ENCODE measurements at regions not wholly inside any gene's neighbourhood (a gene's known extent, or its start where the extent isn't known, plus 50 kb on each side); places are given as distances from the start of the nearest gene placed in this dataset.
"Not testable (repeated sequence)": the region's sequence is repeated elsewhere in the genome, so short reads cannot be mapped to it uniquely, and the experiment has no call there.

DNA sequence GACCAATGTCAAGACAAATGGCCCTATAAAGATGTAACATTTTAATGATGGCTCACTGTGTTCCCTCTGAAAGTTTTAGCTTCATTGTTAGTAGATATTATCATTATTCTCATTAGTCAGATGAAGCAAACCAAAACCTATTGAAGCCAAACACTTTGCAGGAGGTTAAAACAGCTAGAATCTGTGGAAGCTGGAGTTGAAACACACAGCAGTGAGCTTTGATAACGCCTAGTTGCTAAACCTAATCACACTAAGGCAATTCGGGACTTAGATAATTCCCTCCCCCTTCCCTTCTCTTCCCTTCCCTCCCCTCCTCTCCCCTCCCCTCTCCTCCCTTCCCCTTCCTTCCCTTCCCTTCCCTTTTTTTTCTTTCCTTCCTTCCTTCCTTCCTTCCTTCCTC, 165.7 kb downstream of the TRIB2 start:
- DNase-seq = no peak

DNA sequence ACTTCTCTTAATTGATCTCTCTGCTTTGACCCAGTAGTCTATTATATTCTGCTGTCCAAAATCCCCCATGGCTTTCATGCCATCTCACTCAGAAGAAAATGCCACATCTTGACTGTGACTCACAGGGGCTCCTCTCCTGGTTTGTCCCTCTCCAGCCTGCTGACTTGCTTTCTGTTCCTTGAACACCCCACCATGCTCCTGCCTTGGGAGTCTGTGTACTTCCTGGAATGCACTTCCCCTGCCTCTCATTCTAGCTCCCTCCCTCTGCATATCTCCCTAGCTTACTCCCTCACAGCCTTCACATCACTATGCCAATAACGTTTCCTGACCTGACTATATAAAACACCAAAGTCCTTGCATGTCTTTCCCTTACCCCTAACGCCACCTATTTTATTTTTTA, 167.2 kb downstream of the TRIB2 start:
- no peak for DNase-seq

DNA sequence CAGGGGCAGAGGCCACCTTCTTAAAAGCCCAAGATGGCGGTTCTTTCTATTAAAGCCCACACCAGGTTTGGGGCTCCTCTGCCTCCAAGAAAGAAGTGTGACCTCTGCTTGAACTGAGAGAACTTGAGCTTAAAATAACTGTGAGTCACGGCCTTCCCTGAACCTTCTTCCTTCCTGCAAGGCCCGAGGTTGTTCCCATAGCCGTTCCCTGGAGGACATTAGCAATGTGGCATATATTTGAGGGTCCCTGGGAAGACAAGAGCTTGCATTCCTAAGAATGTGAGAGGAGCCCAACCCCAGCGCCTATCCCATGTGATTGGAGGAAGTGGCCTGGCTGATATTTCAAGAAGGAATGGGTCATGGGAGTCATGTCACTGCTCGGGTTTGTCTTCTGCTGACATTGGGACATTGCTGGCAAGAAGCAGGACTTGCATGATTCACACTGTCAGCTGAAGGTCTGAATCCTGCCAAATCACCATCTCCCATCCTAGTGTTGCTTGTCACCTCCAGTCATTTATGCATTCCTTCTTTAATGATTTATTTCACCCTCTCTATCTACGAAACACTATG, 168.1 kb downstream of the TRIB2 start:
- DNase-seq = no peak

DNA sequence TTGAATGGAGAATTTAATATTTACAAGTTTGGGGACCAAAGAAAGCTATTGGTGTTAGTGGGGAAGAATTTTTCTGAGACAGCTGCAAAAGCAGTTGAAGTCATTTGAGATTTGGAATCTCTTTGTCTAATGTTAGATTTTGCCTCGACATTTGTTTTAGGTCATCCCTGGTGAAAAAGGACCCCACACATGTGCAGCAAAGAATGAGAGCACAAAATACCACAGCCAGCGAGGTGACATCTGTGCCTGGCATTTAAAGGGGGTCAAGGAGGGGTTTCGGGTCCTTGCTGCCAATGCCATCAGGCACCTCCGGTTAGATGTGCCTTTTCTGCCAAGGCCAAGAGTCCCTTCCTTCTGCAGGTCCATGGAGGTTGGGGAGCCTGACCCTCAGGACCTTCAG, 173.3 kb downstream of the TRIB2 start:
- no peak for DNase-seq

DNA sequence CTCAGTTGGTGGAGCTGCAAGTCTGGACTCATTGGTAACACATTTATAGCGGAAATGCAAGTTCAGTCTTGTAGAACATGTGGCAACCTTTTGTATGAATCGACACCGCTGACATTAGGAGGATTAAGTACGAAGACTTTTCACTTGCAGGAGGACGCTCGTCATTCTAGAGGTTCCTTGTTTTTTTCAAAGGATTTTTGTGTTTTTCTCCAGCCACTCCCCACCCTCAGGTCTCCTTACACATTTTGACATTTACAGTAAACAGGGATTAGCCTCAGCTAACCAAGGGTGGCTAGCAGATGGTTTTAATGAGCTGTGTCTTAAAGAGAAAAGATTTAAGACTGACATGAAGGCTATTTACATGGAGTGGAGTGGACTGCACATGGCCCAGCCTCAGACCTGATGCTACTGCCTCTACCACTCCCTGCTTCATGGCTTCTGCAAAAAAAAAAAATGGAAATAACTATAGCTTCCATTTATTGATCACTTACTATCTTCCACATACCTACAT, 173.8 kb downstream of the TRIB2 start:
- no peak for DNase-seq

DNA sequence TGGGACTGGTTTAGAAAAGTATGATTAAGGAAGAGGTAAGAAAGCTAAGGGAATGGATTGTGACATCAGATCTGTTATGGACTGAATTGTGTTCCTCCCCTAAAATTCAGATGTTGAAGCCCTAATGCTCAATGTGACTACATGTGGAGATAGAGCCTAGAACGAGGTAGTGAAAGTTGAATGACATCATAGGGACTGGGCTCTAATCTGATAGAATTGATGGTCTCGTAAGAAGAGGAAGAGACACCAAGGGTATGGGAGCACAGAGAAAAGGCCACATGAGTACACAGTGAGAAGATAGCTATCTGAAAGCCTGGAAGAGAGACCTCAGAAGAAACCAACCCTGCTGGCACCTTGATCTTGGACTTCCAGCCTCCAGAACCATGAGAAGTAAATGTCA, 178.3 kb downstream of the TRIB2 start:
- DNase-seq = no peak

DNA sequence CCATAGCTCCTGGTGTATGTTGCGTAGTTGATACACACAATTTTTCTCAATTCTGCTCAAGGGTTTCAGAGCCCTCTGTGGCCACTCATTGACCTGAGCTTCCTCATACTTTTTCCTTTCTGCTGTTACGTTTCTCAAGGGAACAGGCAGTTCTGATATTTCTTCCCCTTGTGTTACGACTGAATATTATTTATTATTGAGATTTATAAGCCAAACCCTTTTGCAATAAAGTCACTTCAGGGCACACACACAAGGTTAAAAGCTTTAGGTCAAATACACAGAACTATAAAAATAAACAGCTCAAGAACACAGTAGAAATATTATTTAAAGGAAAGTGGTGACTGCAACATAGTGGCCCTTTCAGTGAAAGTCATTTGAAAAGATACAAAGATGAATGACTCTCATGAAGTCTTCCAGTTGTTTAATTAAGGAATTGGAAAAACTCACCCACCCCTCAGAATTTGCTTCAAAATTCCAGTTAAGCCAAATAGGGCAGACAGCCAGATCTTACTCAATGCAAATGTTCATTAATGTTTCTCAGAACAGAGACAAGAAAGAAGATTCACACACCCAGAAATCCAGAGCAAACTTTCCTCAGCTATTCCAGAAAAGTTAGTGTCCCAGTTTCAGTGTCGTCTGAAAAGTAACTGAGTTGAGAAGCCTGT, 179.7 kb downstream of the TRIB2 start:
- no peak for DNase-seq

DNA sequence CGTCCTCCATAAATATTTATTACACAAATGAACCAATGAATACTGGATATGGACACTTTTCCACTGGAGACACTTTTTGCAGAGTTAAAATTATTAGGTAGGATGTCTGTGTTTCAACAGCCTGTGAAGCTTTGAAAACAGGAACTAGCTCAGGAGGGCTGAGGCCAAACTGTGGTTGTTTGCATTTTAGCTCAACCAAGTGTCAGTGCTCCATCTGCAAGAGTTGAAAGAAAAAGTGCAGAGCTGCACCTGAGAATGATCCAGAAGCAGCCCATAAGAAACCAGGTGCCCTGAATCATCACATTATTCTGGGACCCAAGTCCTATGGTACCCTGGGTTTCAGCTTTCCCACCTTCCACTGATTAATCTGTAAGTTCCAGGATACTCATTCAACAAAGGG, 180.4 kb downstream of the TRIB2 start:
- DNase-seq = no peak

DNA sequence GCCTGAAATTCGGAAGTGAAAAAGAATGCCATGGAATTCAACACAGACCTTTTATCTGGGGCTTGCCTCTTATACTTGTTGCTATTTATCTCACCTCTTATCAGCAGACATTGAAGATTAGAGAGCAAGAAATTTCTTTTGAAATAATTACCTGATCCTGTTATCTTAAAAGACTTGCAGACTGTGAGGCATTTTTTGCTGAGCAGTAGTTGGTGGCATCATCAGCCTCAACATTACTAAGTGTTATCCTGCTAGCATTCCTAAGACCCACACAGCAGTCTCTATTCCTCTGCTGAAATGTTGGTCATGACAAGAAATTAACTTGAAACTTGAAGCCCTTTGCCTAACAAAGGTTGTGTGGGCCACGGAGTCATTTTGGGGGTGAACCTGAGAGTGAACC, 186.5 kb downstream of the TRIB2 start:
- no peak for DNase-seq

DNA sequence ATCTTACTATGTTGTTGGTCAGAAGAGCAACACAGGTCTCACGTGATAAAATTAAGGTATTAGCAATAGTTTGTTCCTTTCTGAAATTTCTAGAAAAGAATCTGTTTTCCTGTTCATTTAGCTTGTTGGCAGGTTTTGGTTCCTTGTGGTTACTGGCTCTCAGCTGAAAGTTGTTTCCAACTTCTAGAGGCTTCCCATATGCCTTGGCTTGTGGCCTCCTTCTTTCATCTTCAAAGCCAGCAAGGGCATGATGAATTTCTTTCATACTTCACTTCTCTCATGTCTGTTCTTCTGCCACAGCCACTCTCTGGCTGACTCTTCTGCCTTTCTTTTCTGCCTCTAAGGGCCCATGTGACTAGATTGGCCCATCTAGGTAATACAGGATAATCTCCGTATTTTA, 193.7 kb downstream of the TRIB2 start:
- no peak for DNase-seq

DNA sequence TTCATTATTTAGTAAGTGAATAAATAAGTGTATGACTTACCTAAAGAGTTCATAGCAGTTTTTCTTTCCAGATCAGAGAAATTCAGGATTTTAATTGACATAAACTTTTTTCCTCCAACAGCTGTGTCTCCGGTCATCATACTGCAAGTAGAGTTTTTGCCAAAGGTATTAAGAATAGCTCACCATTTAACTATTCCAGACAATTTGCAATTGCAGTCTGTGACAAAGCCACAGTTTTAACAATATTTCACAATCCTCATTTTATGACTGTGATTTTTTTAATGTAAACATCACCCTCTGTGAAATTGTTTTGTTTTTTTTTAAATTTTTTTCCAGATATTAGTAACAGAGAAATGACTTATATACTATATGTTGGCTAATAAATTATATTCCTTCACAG, 199.1 kb downstream of the TRIB2 start:
- no peak for DNase-seq

DNA sequence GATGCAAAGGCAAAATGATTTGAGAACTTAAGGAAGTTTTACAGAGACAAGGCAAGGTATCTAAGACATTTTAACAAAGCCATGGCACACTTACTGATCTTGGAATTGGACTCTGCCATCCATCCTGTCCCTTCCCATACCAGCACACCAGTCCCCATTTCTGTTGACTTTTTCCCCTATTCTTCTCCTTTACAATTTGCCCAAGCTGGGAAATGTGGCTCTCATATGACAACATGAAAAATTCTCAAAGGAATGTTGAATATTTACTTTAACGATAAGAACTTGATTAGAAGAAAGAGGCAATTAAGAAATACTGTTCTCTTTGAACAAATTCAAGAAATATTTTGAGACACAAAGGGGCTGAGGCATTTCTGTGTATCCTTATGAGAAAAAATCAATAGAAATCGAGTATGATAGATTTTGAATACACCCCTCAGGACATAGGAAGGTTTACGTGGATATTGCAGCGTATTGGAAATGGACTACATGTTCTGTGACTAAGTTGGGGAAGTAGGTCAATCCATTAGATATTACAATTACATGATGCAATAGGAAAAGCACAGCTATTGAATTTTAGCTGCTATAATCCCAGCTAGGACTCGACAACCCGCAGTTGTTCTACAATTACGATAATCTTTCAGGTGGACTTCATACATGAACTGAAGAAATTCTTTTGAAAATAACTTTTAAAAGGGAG, 201.6 kb downstream of the TRIB2 start:
- no peak for DNase-seq

DNA sequence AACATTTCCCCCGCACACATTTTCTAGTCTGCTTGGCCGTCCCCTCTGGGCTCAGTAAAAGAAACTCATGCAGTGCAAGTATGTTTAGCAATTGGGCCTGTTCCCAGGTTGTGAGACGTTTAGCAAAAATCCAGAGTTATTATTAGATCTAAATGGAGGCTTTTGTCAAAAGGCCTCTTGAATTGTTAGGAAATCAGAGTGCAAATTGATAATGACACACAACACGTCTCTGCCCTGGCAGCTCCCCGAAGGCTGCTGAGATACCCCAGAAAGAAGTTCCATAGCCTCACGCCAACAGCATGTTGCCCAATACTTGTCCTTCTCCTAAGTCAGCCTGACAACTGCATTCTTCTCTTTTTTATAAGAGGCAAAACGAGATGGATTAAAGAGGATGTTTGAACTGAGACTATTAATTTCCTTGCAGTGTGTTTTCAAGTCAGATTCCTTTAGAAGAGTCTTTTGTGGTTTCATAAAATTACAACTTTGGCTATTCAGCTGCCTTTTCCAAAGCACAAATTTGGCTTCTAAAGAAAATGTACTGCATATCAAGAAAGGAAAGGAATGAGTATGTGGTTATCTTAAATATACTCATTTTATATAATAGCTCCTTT, 202.2 kb downstream of the TRIB2 start:
- no peak for DNase-seq

DNA sequence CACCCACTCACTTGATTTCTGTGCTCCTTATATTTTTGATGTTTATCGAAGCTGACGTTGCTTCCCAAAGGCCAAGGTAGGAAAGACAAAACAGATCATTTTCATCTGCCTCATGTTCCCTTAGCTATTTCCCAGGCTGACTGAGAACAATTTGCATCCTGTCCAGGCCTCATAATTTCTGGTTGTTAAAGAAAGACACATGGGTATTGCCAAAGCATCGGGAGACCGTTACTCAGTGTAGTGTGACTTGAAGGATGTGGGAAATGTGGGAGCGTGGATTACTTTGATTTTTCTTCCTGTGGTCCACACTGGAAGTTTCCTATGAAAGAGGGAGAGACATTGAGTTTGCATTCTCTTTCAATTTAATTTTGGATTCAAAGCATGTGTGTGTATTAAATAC, 204.6 kb downstream of the TRIB2 start:
- DNase-seq = no peak

DNA sequence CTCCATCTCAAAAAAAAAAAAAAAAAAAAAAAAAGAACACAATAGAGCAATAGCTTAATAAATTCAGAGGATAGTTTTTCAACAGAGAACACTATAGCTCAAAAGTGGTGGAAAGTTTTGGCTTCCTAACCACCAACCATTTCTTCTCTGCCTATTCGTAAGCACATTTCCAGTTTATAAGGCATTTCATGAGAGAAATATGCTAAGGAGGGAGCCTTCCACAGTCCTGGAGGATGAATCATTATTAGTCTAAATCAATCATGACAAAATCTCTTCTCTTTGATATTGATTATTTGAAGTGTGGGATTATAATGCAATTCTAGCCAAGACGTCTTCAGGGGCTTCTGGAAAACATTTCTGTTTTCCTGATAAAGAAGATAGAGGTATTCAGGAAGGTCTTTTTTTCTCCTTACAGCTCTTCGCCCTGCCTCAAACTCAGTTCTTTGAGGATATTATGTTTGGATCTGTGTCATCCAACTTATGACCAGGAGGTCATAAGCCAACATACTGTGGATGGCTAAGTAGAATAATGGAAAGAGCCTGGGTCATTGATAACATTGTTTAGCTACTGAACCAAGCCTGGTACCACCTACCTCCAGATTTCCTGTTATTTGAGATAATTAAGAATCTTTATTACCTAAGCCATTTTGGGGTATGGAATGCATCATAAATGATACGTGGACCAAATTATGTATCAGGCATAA, 207.3 kb downstream of the TRIB2 start:
- DNase-seq = no peak

DNA sequence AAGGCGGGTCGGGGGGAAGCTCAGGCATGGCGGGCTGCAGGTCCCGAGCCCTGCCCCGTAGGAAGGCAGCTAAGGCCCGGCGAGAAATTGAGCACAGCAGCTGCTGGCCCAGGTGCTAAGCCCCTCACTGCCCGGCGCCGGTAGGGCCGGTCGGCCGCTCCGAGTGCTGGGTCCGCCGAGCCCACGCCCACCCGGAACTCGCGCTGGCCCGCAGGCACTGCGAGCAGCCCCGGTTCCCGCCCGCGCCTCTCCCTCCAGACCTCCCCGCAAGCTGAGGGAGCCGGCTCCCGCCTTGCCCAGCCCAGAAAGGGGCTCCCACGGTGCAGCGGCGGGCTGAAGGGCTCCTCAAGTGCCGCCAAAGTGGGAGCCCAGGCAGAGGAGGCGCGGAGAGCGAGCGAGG, 209.9 kb downstream of the TRIB2 start:
- not testable (repeated sequence) for DNase-seq

DNA sequence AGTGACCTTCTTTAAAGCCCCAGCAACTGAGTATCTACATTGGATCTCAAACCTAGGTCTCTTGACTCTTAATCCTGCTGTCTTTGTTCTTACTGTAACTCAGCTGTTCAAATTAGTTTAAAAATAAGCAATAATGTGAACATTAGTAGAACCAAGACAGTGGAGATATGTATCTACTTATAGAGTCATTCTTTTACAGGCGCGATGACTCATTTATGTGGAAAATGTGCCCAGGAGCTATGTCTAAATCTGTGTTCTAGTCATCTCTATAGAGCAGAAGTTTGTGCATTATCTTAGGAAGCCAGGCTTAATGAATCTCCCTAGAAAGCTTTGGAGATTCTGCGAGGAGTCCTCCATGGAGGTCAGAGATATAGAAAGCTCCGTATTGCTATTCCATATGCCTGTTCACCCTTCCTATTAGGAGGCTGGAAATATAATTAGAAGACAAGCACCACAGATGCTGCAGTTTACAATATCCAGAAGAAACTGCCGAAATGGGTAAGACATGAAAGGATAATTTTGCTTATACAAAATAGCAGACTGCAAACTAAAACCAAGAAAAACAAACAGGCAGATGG, 211.6 kb downstream of the TRIB2 start:
- DNase-seq = no peak

DNA sequence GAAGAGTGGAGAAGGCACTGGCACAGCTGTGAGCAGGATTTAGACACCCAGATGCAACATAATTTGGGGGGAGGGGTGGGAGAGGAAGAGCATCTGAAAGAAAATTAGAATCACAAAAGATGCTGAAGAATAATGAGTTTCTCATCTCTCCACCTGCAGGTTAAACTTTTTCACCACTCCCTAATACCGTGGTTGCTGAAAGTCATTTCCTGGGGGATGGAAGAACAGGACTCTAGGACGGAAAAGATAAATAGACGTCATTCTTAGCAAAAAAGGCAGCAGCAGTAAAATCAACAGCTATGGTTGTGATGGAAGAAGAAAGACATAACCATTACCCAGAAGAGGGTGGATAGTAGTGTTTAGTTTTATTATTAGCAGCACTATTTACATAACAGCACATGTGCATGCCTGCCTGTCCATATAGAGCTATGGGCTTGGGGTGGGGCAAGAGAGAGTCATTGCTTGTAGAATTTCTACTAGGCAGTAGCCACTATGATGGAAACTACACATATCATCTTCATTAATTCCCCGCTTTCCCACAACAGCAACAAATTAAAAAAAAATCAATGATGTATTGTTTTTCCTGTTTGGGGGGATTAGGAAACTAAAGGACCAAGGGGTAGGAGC, 212.2 kb downstream of the TRIB2 start:
- DNase-seq = no peak

DNA sequence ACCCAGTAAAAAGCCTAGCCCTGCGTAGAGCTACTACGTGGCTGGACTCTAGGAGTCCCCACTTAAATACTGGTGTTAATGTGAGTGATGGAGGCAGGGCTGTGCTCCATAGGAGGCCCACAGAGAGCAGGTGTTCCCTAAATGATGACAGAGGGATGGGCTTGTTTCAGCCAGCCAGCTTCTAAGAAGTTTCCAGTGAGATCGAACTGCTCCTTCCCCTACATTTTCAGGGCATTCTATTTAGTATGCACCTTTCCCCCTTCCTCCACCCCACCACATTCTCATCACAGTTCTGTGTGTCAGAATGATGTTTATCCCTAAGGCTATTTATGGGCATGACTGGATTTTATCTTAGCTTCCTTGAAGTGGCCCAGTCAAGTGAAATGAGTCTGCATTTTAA, 213.0 kb downstream of the TRIB2 start:
- no peak for DNase-seq

DNA sequence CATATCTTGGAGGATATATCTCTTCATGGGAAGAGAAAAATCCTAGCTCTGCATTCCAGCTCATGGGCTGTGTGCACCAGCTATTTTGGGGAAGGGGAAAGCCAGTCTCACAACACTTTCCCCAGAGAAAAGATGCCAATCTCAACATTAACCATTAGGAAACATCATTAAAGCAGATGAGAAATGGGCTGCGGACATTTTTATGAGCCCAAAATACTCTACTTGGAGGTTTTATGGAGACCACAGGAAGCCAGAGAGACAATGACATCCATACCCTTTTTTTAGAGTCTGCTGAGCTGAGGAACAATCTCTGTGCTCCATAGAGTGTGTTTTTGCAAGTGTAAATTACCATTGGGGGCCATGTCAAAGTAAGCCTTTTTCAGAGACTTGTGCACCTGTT, 213.7 kb downstream of the TRIB2 start:
- DNase-seq = no peak

DNA sequence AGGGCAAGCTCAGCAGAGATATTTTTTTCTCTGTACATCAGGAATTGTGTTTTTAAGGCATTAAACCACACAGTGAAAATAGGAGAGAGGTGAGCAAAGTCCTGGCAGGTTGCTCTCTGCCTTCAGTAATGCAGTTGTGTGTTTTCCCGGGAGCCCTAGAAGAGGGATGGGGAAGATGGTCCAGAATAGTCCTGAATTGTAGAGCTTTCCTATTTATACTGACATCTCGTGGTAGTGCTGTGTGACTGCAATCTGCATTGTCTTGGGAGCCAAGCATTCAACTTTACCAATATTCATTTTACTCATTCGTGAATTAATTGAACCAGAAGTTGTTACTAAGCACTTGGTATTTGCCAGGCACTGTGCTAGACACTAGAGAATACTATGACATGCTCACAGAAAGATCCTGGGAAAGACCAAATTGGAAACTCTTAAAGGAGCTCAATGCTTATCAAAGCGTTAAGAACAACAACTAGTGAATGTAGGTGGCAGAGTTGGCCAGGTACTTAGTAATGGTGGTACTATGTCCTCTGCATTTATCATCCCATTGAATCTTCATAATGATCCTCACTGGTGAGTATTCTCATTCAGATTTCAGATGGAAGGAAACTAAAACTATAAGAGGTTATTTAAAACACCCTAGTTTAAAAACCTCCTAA, 214.6 kb downstream of the TRIB2 start:
- DNase-seq = no peak

DNA sequence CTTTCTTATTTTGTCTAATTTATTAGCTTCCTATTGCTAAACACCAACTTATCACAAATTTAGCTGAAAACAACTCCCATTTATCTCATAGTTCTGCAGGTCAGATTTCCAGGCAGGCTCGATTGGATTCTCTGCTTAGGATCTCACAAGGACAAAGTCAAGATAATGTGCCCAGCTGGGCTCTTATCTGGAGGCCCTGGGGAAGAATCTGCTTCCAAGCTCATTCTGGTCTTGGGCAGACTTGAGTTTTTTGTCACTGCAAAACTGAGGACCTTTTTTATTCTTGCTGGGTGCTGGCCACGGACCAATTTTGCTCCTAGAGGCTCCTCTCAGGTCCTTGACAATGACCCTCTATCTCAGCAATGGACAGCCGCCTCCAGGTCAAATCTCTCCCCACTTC, 215.5 kb downstream of the TRIB2 start:
- no peak for DNase-seq
